ENCODE measurements at regions not wholly inside any gene's neighbourhood (a gene's known extent, or its start where the extent isn't known, plus 50 kb on each side); places are given as distances from the start of the nearest gene placed in this dataset.

GRCh38 chr10:22111705-22112104 is 106.1 kb downstream of the EBLN1 start:
- no peak overlapping the region for H3K4me3 Mint-ChIP-seq (ENCODE audit: unreplicated experiment)
- H3K27me3 Mint-ChIP-seq (ENCODE audit: unreplicated experiment), result no peaks in the 10 kb centered on the region
- H3K9me3 Mint-ChIP-seq (ENCODE audit: unreplicated experiment), result no peaks in the 10 kb centered on the region
- H3K4me1 Mint-ChIP-seq (ENCODE audit: unreplicated experiment), result no peaks in the 10 kb centered on the region
- H3K27ac Mint-ChIP-seq (ENCODE audit: unreplicated experiment), result no peak overlapping the region
- no peak for TF ChIP-seq CTCF (IDR thresholded peaks at IDR 0.05; ENCODE audit: unreplicated experiment)
- H3K36me3 Mint-ChIP-seq (ENCODE audit: low read depth, unreplicated experiment), result no peaks in the 10 kb centered on the region
- DNase-seq (ENCODE audit: low spot score), result no peak

GRCh38 chr10:22111260-22111659 is 106.6 kb downstream of the EBLN1 start:
- no peak for DNase-seq (ENCODE audit: low spot score)
- Mint-ChIP-seq H3K27ac (ENCODE audit: unreplicated experiment) (no peak overlapping the region), H3K9me3 (ENCODE audit: unreplicated experiment) (no peaks in the 10 kb centered on the region), H3K4me1 (ENCODE audit: unreplicated experiment) (no peaks in the 10 kb centered on the region), H3K27me3 (ENCODE audit: unreplicated experiment) (no peaks in the 10 kb centered on the region), H3K4me3 (ENCODE audit: unreplicated experiment) (no peak overlapping the region), H3K36me3 (ENCODE audit: low read depth, unreplicated experiment) (no peaks in the 10 kb centered on the region)
- no peak for TF ChIP-seq CTCF (IDR thresholded peaks at IDR 0.05; ENCODE audit: unreplicated experiment)

- H3K27ac Mint-ChIP-seq (ENCODE audit: unreplicated experiment), result no peak overlapping the region
- TF ChIP-seq CTCF (IDR thresholded peaks at IDR 0.05; ENCODE audit: unreplicated experiment), result no peak
- no peak overlapping the region for H3K4me3 Mint-ChIP-seq (ENCODE audit: unreplicated experiment)
- no peaks in the 10 kb centered on the region for H3K4me1 Mint-ChIP-seq (ENCODE audit: unreplicated experiment)
- no peaks in the 10 kb centered on the region for H3K36me3 Mint-ChIP-seq (ENCODE audit: low read depth, unreplicated experiment)
- no peaks in the 10 kb centered on the region for H3K27me3 Mint-ChIP-seq (ENCODE audit: unreplicated experiment)
- no peaks in the 10 kb centered on the region for H3K9me3 Mint-ChIP-seq (ENCODE audit: unreplicated experiment)
- DNase-seq (ENCODE audit: low spot score), result no peak
Measured at GRCh38 chr10:22110761-22111160, 107.1 kb downstream of the EBLN1 start.

GRCh38 chr10:22105270-22105669 is 101.7 kb upstream of the DNAJC1 start:
- Mint-ChIP-seq H3K4me3 (ENCODE audit: unreplicated experiment) (no peak overlapping the region), H3K27me3 (ENCODE audit: unreplicated experiment) (no peaks in the 10 kb centered on the region), H3K9me3 (ENCODE audit: unreplicated experiment) (no peaks in the 10 kb centered on the region), H3K36me3 (ENCODE audit: low read depth, unreplicated experiment) (no peaks in the 10 kb centered on the region), H3K4me1 (ENCODE audit: unreplicated experiment) (peaks cover 3% of the 10 kb centered on the region), H3K27ac (ENCODE audit: unreplicated experiment) (no peak overlapping the region)
- TF ChIP-seq CTCF (IDR thresholded peaks at IDR 0.05; ENCODE audit: unreplicated experiment), result no peak
- DNase-seq (ENCODE audit: low spot score), result no peak

- no peaks in the 10 kb centered on the region for H3K9me3 Mint-ChIP-seq (ENCODE audit: unreplicated experiment)
- H3K4me3 Mint-ChIP-seq (ENCODE audit: unreplicated experiment), result no peak overlapping the region
- no peak overlapping the region for H3K27ac Mint-ChIP-seq (ENCODE audit: unreplicated experiment)
- peaks cover 3% of the 10 kb centered on the region for H3K4me1 Mint-ChIP-seq (ENCODE audit: unreplicated experiment)
- DNase-seq (ENCODE audit: low spot score), result no peak
- H3K36me3 Mint-ChIP-seq (ENCODE audit: low read depth, unreplicated experiment), result no peaks in the 10 kb centered on the region
- no peak for TF ChIP-seq CTCF (IDR thresholded peaks at IDR 0.05; ENCODE audit: unreplicated experiment)
- H3K27me3 Mint-ChIP-seq (ENCODE audit: unreplicated experiment), result no peaks in the 10 kb centered on the region
Measured at GRCh38 chr10:22103701-22104470, 100.4 kb upstream of the DNAJC1 start.

All from endothelial cell (in vitro differentiated cells).